K562 (cell line): ENCODE measurements at regions not wholly inside any gene's neighbourhood (a gene's known extent, or its start where the extent isn't known, plus 50 kb on each side); places are given as distances from the start of the nearest gene placed in this dataset.

ENCODE experiments used
- BRF2 ChIP-seq: IDR thresholded peaks from 3 replicates; pipeline ENCODE4 v1.6.1; 2011; ENCODE audit warnings: borderline replicate concordance, mild to moderate bottlenecking; ENCODE audit not compliant: insufficient read length, insufficient read depth
- HSF4 ChIP-seq: fragments of 250-450 bp; sonication (Bioruptor Pico); IDR thresholded peaks from 2 replicates; pipeline ENCODE4 v2.1.2; 2022; ENCODE audit warnings: mild to moderate bottlenecking, moderate library complexity, borderline replicate concordance
- MAX ChIP-seq: sonication (generic); formaldehyde crosslinking; IDR thresholded peaks from 2 replicates; pipeline ENCODE4 v1.9.0; 2022; ENCODE audit warnings: mild to moderate bottlenecking, missing genetic modification reagents
- MBD2 ChIP-seq: sonication (generic); IDR thresholded peaks from 2 replicates; pipeline ENCODE4 v1.6.1; 2016; ENCODE audit warnings: low read depth, borderline replicate concordance
- MGA ChIP-seq: fragments of 450-650 bp; IDR thresholded peaks from 2 replicates; pipeline ENCODE4 v1.6.1; 2016; ENCODE audit warnings: mild to moderate bottlenecking, moderate library complexity
- MYC ChIP-seq, 2 experiments: fragments of 250-450 bp in 1 of 2; sonication (Bioruptor Pico) in 1 of 2; IDR thresholded peaks; 2 replicates each; pipeline versions ENCODE4 v1.5.1 to v1.6.1; 2012 to 2021; ENCODE audit warnings: low read depth in 2 of 2, borderline replicate concordance in 1 of 2, improper control_type of control experiment in 1 of 2, low read length in 1 of 2, mild to moderate bottlenecking in 1 of 2, moderate library complexity in 1 of 2
- PML ChIP-seq: IDR thresholded peaks from 2 replicates; pipeline ENCODE4 v1.6.1; 2012; ENCODE audit warnings: low read length, inconsistent platforms
- SMARCA4 ChIP-seq: fragments of 450-650 bp; IDR thresholded peaks from 2 replicates; pipeline ENCODE4 v1.6.1; 2016
- TBL1XR1 ChIP-seq, 2 experiments: IDR thresholded peaks; 2 replicates each; pipeline ENCODE4 v1.6.1; 2012; ENCODE audit warnings: improper control_type of control experiment in 2 of 2, low read length in 2 of 2, mild to moderate bottlenecking in 1 of 2
- THAP7 ChIP-seq: fragments of 250-450 bp; sonication (Bioruptor Pico); IDR thresholded peaks from 2 replicates; pipeline ENCODE4 v1.5.0; 2021
- TRIM25 ChIP-seq: fragments of 450-650 bp; IDR thresholded peaks from 2 replicates; pipeline ENCODE4 v1.7.0; 2016; ENCODE audit warnings: borderline replicate concordance
- ZNF212 ChIP-seq: fragments of 450-650 bp; formaldehyde crosslinking; IDR thresholded peaks from 2 replicates; pipeline ENCODE4 v1.4.0; 2020; ENCODE audit warnings: mild to moderate bottlenecking
- ZNF23 ChIP-seq: fragments of 250-450 bp; sonication (Bioruptor Pico); IDR thresholded peaks from 2 replicates; pipeline ENCODE4 v1.4.0; 2020; ENCODE audit warnings: mild to moderate bottlenecking

GRCh38 chr17:33874617-33875060, 380.4 kb upstream of the CCL2 start (continued):
- peak; percentile 83 for TF ChIP-seq MGA
- TF ChIP-seq MBD2 = peak; percentile 73; the same call in 1 of the 2 replicates
- 0 out of 2 replicates have a peak, but pooled peaks have one; percentile 47 for TF ChIP-seq PML
- TF ChIP-seq SMARCA4 = peak; percentile 90
- no peak for TF ChIP-seq TRIM25
- no peak for TF ChIP-seq ZNF212
- TF ChIP-seq ZNF23 (CRISPR knock-in tag) = no peak
- no peak for TF ChIP-seq THAP7
- TF ChIP-seq HSF4 = peak; percentile 56; the same call in 1 of the 2 replicates
- TF ChIP-seq TBL1XR1 (IDR thresholded peaks at IDR 0.05; ENCODE audit: low read length in 2 of 2) = peak; percentile 69 to 86; a peak in 3 of 4 replicates
- TF ChIP-seq MYC (IDR thresholded peaks at IDR 0.05; ENCODE audit: low read depth, low read length) = peak; percentile 92
- TF ChIP-seq MYC (CRISPR knock-in tag; IDR thresholded peaks at IDR 0.05; ENCODE audit: borderline replicate concordance, low read depth) = no peak
- TF ChIP-seq BRF2 = no peak
- peak; percentile 79 for TF ChIP-seq MAX (CRISPR knock-in tag)
